GM12878 (cell line): ENCODE measurements at regions not wholly inside any gene's neighbourhood (a gene's known extent, or its start where the extent isn't known, plus 50 kb on each side); places are given as distances from the start of the nearest gene placed in this dataset.

Source experiments
- ATAC-seq: fragments of 200-7000 bp; cut with Tn5 transposase; 3 replicates; pipeline ENCODE4 v1.9.1; 2020; ENCODE audit warnings: mild to moderate bottlenecking, moderate library complexity
- BruUV-seq: library from RNA; stranded (reverse); fragments of 400-500 nt; replicated peaks from 2 replicates; lab custom pipeline; 2021; lab: Mats Ljungman, UMichigan
- CTCF ChIA-PET: fragments of 300-600 bp; sonication (Branson Sonifier 250); formaldehyde crosslinking; extraction: SDS; loops from one replicate; lab custom pipeline; 2021; ENCODE audit warnings: inconsistent platforms; lab: Yijun Ruan, JAX
- POLR2A ChIA-PET: fragments of 350-600 bp; formaldehyde crosslinking; extraction: SDS; loops from one replicate; lab custom pipeline; 2021; ENCODE audit warnings: inconsistent platforms; lab: Charles Lee
- RAD21 ChIA-PET: fragments of 300-600 bp; sonication (Branson Sonifier 250); formaldehyde crosslinking; loops from one replicate; lab custom pipeline; 2023; ENCODE audit warnings: antibody characterized with exemption; ENCODE audit not compliant: unreplicated experiment; lab: Charles Lee
- SMC1A ChIA-PET: fragments of 300-600 bp; sonication (Branson Sonifier 250); formaldehyde crosslinking; loops from one replicate; lab custom pipeline; 2023; ENCODE audit not compliant: unreplicated experiment, uncharacterized antibody; lab: Charles Lee
- DNase-seq: peaks from one replicate; pipeline ENCODE4 v3.0.0-alpha.2; 2011; ENCODE audit warnings: low read depth, low spot score
- FAIRE-seq: peaks from 3 replicates; lab custom pipeline; 2011; peaks lifted over from hg19 to GRCh38; lab: Jason Lieb, UNC
- H2AFZ ChIP-seq: 2 replicates; pipeline ENCODE4 v1.6.0; 2011; ENCODE audit warnings: low read depth, low read length, control low read depth; ENCODE audit not compliant: control insufficient read depth
- H3K27ac ChIP-seq: 2 replicates; pipeline ENCODE4 v1.5.1; 2011; ENCODE audit warnings: control low read depth; ENCODE audit not compliant: control insufficient read depth, insufficient read depth
- H3K27me3 ChIP-seq, 2 experiments: replicated peaks in 1 of 2; 2 replicates each; pipeline versions ENCODE4 v1.6.0 to v1.6.1; 2011; ENCODE audit warnings: low read length in 1 of 2; ENCODE audit not compliant: control insufficient read depth in 2 of 2, insufficient read depth in 2 of 2
- H3K36me3 ChIP-seq, 2 experiments: 2 replicates each; pipeline ENCODE4 v1.5.1; 2011; ENCODE audit warnings: low read length in 1 of 2; ENCODE audit not compliant: control insufficient read depth in 2 of 2, insufficient read depth in 2 of 2
- H3K4me1 ChIP-seq: 2 replicates; pipeline ENCODE4 v1.6.1; 2011; ENCODE audit warnings: mild to moderate bottlenecking, low read length, moderate library complexity, mixed read lengths; ENCODE audit not compliant: control insufficient read depth, insufficient read depth
- H3K4me2 ChIP-seq: 2 replicates; pipeline ENCODE4 v1.6.0; 2011; ENCODE audit warnings: control low read depth; ENCODE audit not compliant: control insufficient read depth, insufficient read depth
- H3K4me3 ChIP-seq: fragments of 200-600 bp; sonication (generic); 2 replicates; pipeline ENCODE4 v1.5.1; 2016
- H3K79me2 ChIP-seq: 2 replicates; pipeline ENCODE4 v1.6.0; 2011; ENCODE audit warnings: low read length; ENCODE audit not compliant: control insufficient read depth, insufficient read depth
- H3K9ac ChIP-seq: 2 replicates; pipeline ENCODE4 v1.8.0; 2011; ENCODE audit warnings: low read length, control low read depth, mixed read lengths; ENCODE audit not compliant: control insufficient read depth, insufficient read depth
- H3K9me3 ChIP-seq: replicated peaks from 3 replicates; pipeline ENCODE4 v1.5.1; 2011; ENCODE audit warnings: mild to moderate bottlenecking, low read length; ENCODE audit not compliant: control insufficient read depth, insufficient read depth
- H4K20me1 ChIP-seq: 2 replicates; pipeline ENCODE4 v1.6.0; 2011; ENCODE audit not compliant: control insufficient read depth, insufficient read depth
- BHLHE40 ChIP-seq, 2 experiments: fragments of 450-650 bp in 1 of 2; IDR thresholded peaks; 2 replicates each; pipeline ENCODE4 v1.6.1; 2011 to 2017; ENCODE audit warnings: low read depth in 2 of 2, borderline replicate concordance in 1 of 2, improper control_type of control experiment in 1 of 2, low read length in 1 of 2, mild to moderate bottlenecking in 1 of 2
- CHD1 ChIP-seq: IDR thresholded peaks from 2 replicates; pipeline ENCODE4 v1.6.1; 2012; ENCODE audit warnings: low read depth, low read length, improper control_type of control experiment
- NR2C2 ChIP-seq: IDR thresholded peaks from 2 replicates; pipeline ENCODE4 v1.6.1; 2011; ENCODE audit warnings: borderline replicate concordance, low read depth; ENCODE audit not compliant: control insufficient read depth, insufficient read length
- RCOR1 ChIP-seq: conservative IDR thresholded peaks from 2 replicates; pipeline ENCODE4 v1.6.1; 2012; ENCODE audit warnings: low read depth, low read length, improper control_type of control experiment
- TBL1XR1 ChIP-seq: IDR thresholded peaks from 2 replicates; pipeline ENCODE4 v1.6.1; 2012; ENCODE audit warnings: low read depth, low read length, improper control_type of control experiment
- WGBS: methylation state at CpG from one replicate; pipeline ENCODE4 v1.1.6; 2016; ENCODE audit warnings: low lambda C conversion rate; ENCODE audit not compliant: insufficient replicate concordance, insufficient coverage; ENCODE audit errors: missing lambda C conversion rate; 5-methylcytosine and 5-hydroxymethylcytosine counted together
- in situ Hi-C: fragments of 300-500 bp; cut with MboI; formaldehyde crosslinking; loops from 9 replicates; pipeline ENCODE4 v1.14.3; 2018; ENCODE audit warnings: mixed read lengths
- intact Hi-C: fragments of 100-400 bp; cut with micrococcal nuclease; formaldehyde crosslinking; loops from one replicate; pipeline ENCODE4 v1.14.2; 2022; ENCODE audit not compliant: unreplicated experiment
- TF ChIP-seq, protein P1 (sequence below): IDR thresholded peaks from 2 replicates; pipeline ENCODE4 v1.6.1; 2012; ENCODE audit warnings: low read depth, low read length, improper control_type of control experiment
- TF ChIP-seq, protein P2 (sequence below): IDR thresholded peaks from 2 replicates; pipeline ENCODE4 v1.6.1; 2011; ENCODE audit warnings: low read depth, low read length, improper control_type of control experiment, borderline replicate concordance

DNA sequence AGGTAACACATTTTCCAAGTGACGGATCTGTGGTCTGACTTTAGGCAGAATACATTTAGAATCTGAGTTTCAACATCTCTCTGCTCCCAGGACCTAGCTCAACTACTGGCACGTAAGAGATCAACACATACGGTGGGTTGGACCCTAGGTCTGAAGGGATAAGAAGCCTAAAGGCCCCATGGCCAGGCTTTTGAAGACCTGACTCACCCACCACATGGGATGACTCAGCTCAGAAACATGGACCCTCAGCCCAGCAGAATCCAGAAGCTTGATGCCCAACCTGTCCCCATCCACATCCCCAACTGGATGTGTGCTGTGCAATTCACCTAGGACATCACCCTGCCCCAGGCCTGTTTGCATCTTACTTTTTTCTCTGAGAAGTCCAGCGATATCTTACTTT is 770.2 kb downstream of the BCL11B start (continued):
- TF ChIP-seq TBL1XR1 (no peak), NR2C2 (no peak), RCOR1 (no peak), BHLHE40 (IDR thresholded peaks at IDR 0.05; ENCODE audit: borderline replicate concordance in 1 of 2, low read depth in 2 of 2, low read length in 1 of 2) (no peak), CHD1 (no peak)
- TF ChIP-seq, protein P1, sequence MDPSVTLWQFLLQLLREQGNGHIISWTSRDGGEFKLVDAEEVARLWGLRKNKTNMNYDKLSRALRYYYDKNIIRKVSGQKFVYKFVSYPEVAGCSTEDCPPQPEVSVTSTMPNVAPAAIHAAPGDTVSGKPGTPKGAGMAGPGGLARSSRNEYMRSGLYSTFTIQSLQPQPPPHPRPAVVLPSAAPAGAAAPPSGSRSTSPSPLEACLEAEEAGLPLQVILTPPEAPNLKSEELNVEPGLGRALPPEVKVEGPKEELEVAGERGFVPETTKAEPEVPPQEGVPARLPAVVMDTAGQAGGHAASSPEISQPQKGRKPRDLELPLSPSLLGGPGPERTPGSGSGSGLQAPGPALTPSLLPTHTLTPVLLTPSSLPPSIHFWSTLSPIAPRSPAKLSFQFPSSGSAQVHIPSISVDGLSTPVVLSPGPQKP, result no peak

GRCh38 chr14:98503086-98503815 is 768.7 kb downstream of the BCL11B start:
- H3K27me3 ChIP-seq, result no peaks in the 10 kb centered on the region
- no TSS peak for BruUV-seq
- ChIA-PET CTCF (interaction anchor here (1.2 kb wide), 1 partner anchor 11 kb away, joined by 4 read pairs; no protein-coding TSS in a partner anchor), SMC1A (interaction anchor here (0.6 kb wide), 1 partner anchor 10 kb away, joined by 3 read pairs; no protein-coding TSS in a partner anchor), POLR2A (no interaction called here), RAD21 (no interaction called here)
- no peak overlapping the region for H3K4me3 ChIP-seq
- H2AFZ ChIP-seq, result no peak overlapping the region
- no peak for FAIRE-seq
- in situ Hi-C loops (no loop called here), intact Hi-C loops (no loop called here)
- no peaks in the 10 kb centered on the region for H4K20me1 ChIP-seq
- TF ChIP-seq, protein P2, sequence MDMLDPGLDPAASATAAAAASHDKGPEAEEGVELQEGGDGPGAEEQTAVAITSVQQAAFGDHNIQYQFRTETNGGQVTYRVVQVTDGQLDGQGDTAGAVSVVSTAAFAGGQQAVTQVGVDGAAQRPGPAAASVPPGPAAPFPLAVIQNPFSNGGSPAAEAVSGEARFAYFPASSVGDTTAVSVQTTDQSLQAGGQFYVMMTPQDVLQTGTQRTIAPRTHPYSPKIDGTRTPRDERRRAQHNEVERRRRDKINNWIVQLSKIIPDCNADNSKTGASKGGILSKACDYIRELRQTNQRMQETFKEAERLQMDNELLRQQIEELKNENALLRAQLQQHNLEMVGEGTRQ, result no peak
- no peaks in the 10 kb centered on the region for H3K36me3 ChIP-seq
- no peaks in the 10 kb centered on the region for H3K4me1 ChIP-seq
- no peak overlapping the region for H3K9ac ChIP-seq
- H3K9me3 ChIP-seq, result no peaks in the 10 kb centered on the region
- H3K4me2 ChIP-seq, result no peak overlapping the region
- 8% methylated on average over 6 of the region's 6 CpGs for WGBS
- no peak overlapping the region for H3K27ac ChIP-seq
- no peaks in the 10 kb centered on the region for H3K79me2 ChIP-seq
- ATAC-seq, result no peak
- no peak for DNase-seq
